Activated CD8-positive, alpha-beta T cell treated with anti-CD3 and anti-CD28 coated beads for 36 hours (primary cell): ENCODE measurements at regions not wholly inside any gene's neighbourhood (a gene's known extent, or its start where the extent isn't known, plus 50 kb on each side); places are given as distances from the start of the nearest gene placed in this dataset.

Experiments used
- ATAC-seq: fragments of 200-7000 bp; cut with Tn5 transposase; one replicate; pipeline ENCODE4 v1.10.0; 2021; ENCODE audit warnings: mild to moderate bottlenecking, moderate library complexity
- CTCF ChIA-PET: fragments of 350-600 bp; sonication (Branson Sonifier 250); formaldehyde crosslinking; loops from one replicate; lab custom pipeline; 2021; ENCODE audit warnings: antibody characterized with exemption; lab: Charles Lee
- POLR2A ChIA-PET: fragments of 350-600 bp; sonication (Branson Sonifier 250); formaldehyde crosslinking; loops from one replicate; lab custom pipeline; 2021; ENCODE audit warnings: antibody characterized with exemption; lab: Charles Lee
- DNase-seq: peaks from one replicate; pipeline ENCODE4 v3.0.0-alpha.2; 2020
- H3K27ac Mint-ChIP-seq: one replicate; pipeline ENCODE4 v1.8.0; 2021; ENCODE audit warnings: mild to moderate bottlenecking, mixed read lengths
- H3K27me3 Mint-ChIP-seq: one replicate; pipeline ENCODE4 v1.8.0; 2021; ENCODE audit warnings: mixed read lengths
- H3K36me3 Mint-ChIP-seq: one replicate; pipeline ENCODE4 v1.8.0; 2021; ENCODE audit warnings: low read depth, mixed read lengths
- H3K4me1 Mint-ChIP-seq: one replicate; pipeline ENCODE4 v1.8.0; 2021; ENCODE audit warnings: low read depth, mixed read lengths
- H3K4me3 Mint-ChIP-seq: one replicate; pipeline ENCODE4 v1.8.0; 2021; ENCODE audit warnings: mild to moderate bottlenecking, moderate library complexity, mixed read lengths
- H3K9me3 Mint-ChIP-seq: one replicate; pipeline ENCODE4 v1.8.0; 2021; ENCODE audit warnings: mixed read lengths
- CTCF ChIP-seq: fragments of 200-600 bp; IDR thresholded peaks from one replicate; pipeline ENCODE4 v1.8.0; 2022; ENCODE audit warnings: antibody characterized with exemption, mild to moderate bottlenecking
- intact Hi-C: fragments of 100-400 bp; cut with micrococcal nuclease; formaldehyde crosslinking; loops from one replicate; pipeline ENCODE4 v1.10.0; 2022

GRCh38 chr6:4017058-4017739 is 61.7 kb downstream of the FAM217A start:
- ChIA-PET POLR2A (interaction anchor here (2.2 to 7.5 kb wide), 2 partner anchors 42 to 119 kb away, joined by 6 to 50 read pairs; partner anchors contain the start of gene ECI2), CTCF (interaction anchor here (0.9 to 1.4 kb wide), 3 partner anchors 9 to 1014 kb away, joined by 3 to 4 read pairs (median 3); no protein-coding TSS in a partner anchor)
- Mint-ChIP-seq H3K27me3 (no peaks in the 10 kb centered on the region), H3K4me1 (peaks cover 46% of the 10 kb centered on the region), H3K27ac (peak overlapping the region; percentile 97), H3K4me3 (peak overlapping the region; percentile 86), H3K36me3 (peaks cover 32% of the 10 kb centered on the region), H3K9me3 (no peaks in the 10 kb centered on the region)
- intact Hi-C loops: loop anchor here (5.0 kb wide), 1 partner anchor 120 kb away; the partner anchor contains the start of gene ECI2
- ATAC-seq (no peak), DNase-seq (no peak)
- no peak for TF ChIP-seq CTCF

GRCh38 chr6:4017834-4018170 is 61.1 kb downstream of the FAM217A start:
- DNase-seq: peak; percentile 14
- peak; percentile 8 for ATAC-seq
- ChIA-PET POLR2A (interaction anchor here (0.8 to 7.5 kb wide), 3 partner anchors 22 to 118 kb away, joined by 3 to 50 read pairs (median 6); partner anchors contain the start of gene ECI2), CTCF (interaction anchor here (0.9 to 1.4 kb wide), 3 partner anchors 8 to 1013 kb away, joined by 3 to 6 read pairs (median 3); no protein-coding TSS in a partner anchor)
- intact Hi-C loops: loop anchor here (5.0 kb wide), 1 partner anchor 119 kb away; the partner anchor contains the start of gene ECI2
- H3K4me1 Mint-ChIP-seq: peaks cover 42% of the 10 kb centered on the region
- H3K27ac Mint-ChIP-seq: peak overlapping the region; percentile 97
- H3K4me3 Mint-ChIP-seq: peak overlapping the region; percentile 86
- peaks cover 33% of the 10 kb centered on the region for H3K36me3 Mint-ChIP-seq
- TF ChIP-seq CTCF: no peak
- no peaks in the 10 kb centered on the region for H3K9me3 Mint-ChIP-seq
- H3K27me3 Mint-ChIP-seq: no peaks in the 10 kb centered on the region

DNA sequence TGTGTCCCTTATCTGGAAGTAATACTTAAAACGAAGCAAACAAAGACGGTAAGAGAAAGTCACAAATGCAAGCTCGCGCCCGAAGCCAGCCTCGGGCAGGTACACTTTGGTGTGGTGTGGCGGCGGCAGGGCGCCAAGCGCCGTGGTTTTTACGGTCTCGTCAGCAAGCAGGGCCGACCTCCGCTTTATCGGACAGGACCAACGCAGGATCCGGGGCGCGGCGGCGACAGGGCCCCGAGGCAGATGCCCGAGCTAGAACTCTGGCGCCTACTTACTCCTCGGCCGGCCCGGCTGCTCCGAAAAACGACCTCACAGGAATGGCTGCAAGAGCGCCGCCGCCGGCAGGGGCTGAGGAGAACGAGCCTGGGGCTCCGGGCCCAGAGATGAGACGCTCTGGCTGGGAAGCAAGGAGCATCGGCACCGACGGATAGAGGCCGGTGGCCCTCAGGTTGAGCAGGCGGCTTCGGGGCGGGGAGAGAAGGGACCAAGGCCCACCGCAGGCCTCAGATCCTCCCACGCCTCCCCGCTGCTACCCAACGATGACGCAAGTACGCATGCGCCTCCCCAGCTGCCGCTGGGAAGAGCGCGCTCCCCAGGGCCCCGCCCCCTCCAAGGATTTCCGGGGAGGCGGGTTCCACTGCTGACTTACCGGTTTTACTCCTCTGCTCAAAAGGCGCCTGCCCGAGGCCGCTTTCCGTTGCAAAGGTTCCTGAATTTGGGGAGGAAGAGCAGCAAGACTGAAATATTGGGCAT is 60.6 kb downstream of the FAM217A start:
- ChIA-PET POLR2A (interaction anchor here (0.5 to 7.5 kb wide), 7 partner anchors 21 to 532 kb away, joined by 3 to 50 read pairs (median 4); partner anchors contain the start of genes ECI2 and FAM50B), CTCF (interaction anchor here (0.9 to 1.4 kb wide), 5 partner anchors 9 to 1013 kb away, joined by 3 to 6 read pairs (median 3); partner anchors contain the start of gene FAM50B)
- Mint-ChIP-seq H3K27ac (peak overlapping the region; percentile 97), H3K36me3 (peaks cover 31% of the 10 kb centered on the region), H3K4me1 (peaks cover 41% of the 10 kb centered on the region), H3K27me3 (no peaks in the 10 kb centered on the region), H3K9me3 (no peaks in the 10 kb centered on the region), H3K4me3 (peak overlapping the region; percentile 86)
- intact Hi-C loops: loop anchor here (5.0 kb wide), 1 partner anchor 119 kb away; the partner anchor contains the start of gene ECI2
- ATAC-seq (peak; percentile 69), DNase-seq (peak; percentile 99)
- TF ChIP-seq CTCF: no peak
